Ramos (cell line): ENCODE measurements at regions not wholly inside any gene's neighbourhood (a gene's known extent, or its start where the extent isn't known, plus 50 kb on each side); places are given as distances from the start of the nearest gene placed in this dataset.

Experiments used
- in situ Hi-C: fragments of 300-500 bp; cut with MboI; formaldehyde crosslinking; loops from one replicate; pipeline ENCODE4 v1.14.3; 2022; ENCODE audit warnings: low sequenced_read_pairs; ENCODE audit not compliant: unreplicated experiment

GRCh38 chr22:27223317-27224177 lies 566.2 kb downstream of the MIAT start:
- in situ Hi-C loops, result no loop called here

- in situ Hi-C loops, result no loop called here
Observed at GRCh38 chr22:27224485-27225374, 567.3 kb downstream of the MIAT start.

GRCh38 chr22:27226666-27227065 lies 569.3 kb downstream of the MIAT start:
- in situ Hi-C loops, result no loop called here

- in situ Hi-C loops, result no loop called here
Observed at GRCh38 chr22:27228771-27229170, 571.4 kb downstream of the MIAT start.

GRCh38 chr22:27230189-27230588 lies 571.4 kb downstream of the MN1 start:
- in situ Hi-C loops, result no loop called here

GRCh38 chr22:27231266-27231665 lies 570.3 kb downstream of the MN1 start:
- in situ Hi-C loops, result no loop called here

- in situ Hi-C loops, result no loop called here
Observed at GRCh38 chr22:27232077-27232476, 569.5 kb downstream of the MN1 start.

GRCh38 chr22:27237080-27237741 lies 564.3 kb downstream of the MN1 start:
- in situ Hi-C loops, result no loop called here

GRCh38 chr22:27238935-27239510 lies 562.5 kb downstream of the MN1 start:
- in situ Hi-C loops, result no loop called here

- in situ Hi-C loops, result no loop called here
Observed at GRCh38 chr22:27239520-27239919, 562.0 kb downstream of the MN1 start.

GRCh38 chr22:27240298-27241075 lies 561.1 kb downstream of the MN1 start:
- in situ Hi-C loops, result no loop called here

GRCh38 chr22:27241430-27242321 lies 559.9 kb downstream of the MN1 start:
- in situ Hi-C loops, result no loop called here

- in situ Hi-C loops, result no loop called here
Observed at GRCh38 chr22:27242474-27242873, 559.1 kb downstream of the MN1 start.

GRCh38 chr22:27242917-27243589 lies 558.5 kb downstream of the MN1 start:
- in situ Hi-C loops, result no loop called here

GRCh38 chr22:27244328-27244727 lies 557.2 kb downstream of the MN1 start:
- in situ Hi-C loops, result no loop called here

- in situ Hi-C loops, result no loop called here
Observed at GRCh38 chr22:27245056-27245455, 556.5 kb downstream of the MN1 start.

- in situ Hi-C loops, result no loop called here
Observed at GRCh38 chr22:27246558-27246957, 555.0 kb downstream of the MN1 start.
